Activated naive CD4-positive, alpha-beta T cell treated with anti-CD3 and anti-CD28 coated beads for 36 hours (primary cell): ENCODE measurements at regions not wholly inside any gene's neighbourhood (a gene's known extent, or its start where the extent isn't known, plus 50 kb on each side); places are given as distances from the start of the nearest gene placed in this dataset.

Source experiments
- CTCF ChIA-PET: fragments of 350-600 bp; sonication (Branson Sonifier 250); formaldehyde crosslinking; loops from one replicate; lab custom pipeline; 2021; ENCODE audit warnings: antibody characterized with exemption; lab: Charles Lee
- DNase-seq: peaks from one replicate; pipeline ENCODE4 v3.0.0-alpha.2; 2020
- H3K27ac Mint-ChIP-seq: one replicate; pipeline ENCODE4 v1.8.0; 2021; ENCODE audit warnings: mild to moderate bottlenecking, mixed read lengths
- H3K27me3 Mint-ChIP-seq: one replicate; pipeline ENCODE4 v1.8.0; 2021; ENCODE audit warnings: low read depth, mixed read lengths
- H3K36me3 Mint-ChIP-seq: one replicate; pipeline ENCODE4 v1.8.0; 2021; ENCODE audit warnings: low read depth, mixed read lengths
- H3K4me1 Mint-ChIP-seq: one replicate; pipeline ENCODE4 v1.8.0; 2021; ENCODE audit warnings: low read depth, mixed read lengths
- H3K4me3 Mint-ChIP-seq: one replicate; pipeline ENCODE4 v1.8.0; 2021; ENCODE audit warnings: mild to moderate bottlenecking, moderate library complexity, mixed read lengths
- H3K9me3 Mint-ChIP-seq: one replicate; pipeline ENCODE4 v1.8.0; 2021; ENCODE audit warnings: mixed read lengths
- intact Hi-C: fragments of 100-400 bp; cut with micrococcal nuclease; formaldehyde crosslinking; loops from one replicate; pipeline ENCODE4 v1.15.1; 2023

- Mint-ChIP-seq H3K27me3 (no peaks in the 10 kb centered on the region), H3K4me3 (no peak overlapping the region), H3K4me1 (no peaks in the 10 kb centered on the region), H3K36me3 (no peaks in the 10 kb centered on the region), H3K27ac (no peak overlapping the region), H3K9me3 (no peaks in the 10 kb centered on the region)
- CTCF ChIA-PET = no interaction called here
- intact Hi-C loops = no loop called here
- no peak for DNase-seq
These were observed 676.6 kb downstream of the DHX35 start for GRCh38 chr20:39638731-39639130.

- no peaks in the 10 kb centered on the region for H3K4me1 Mint-ChIP-seq
- H3K9me3 Mint-ChIP-seq = no peaks in the 10 kb centered on the region
- no peaks in the 10 kb centered on the region for H3K27me3 Mint-ChIP-seq
- no peak overlapping the region for H3K27ac Mint-ChIP-seq
- CTCF ChIA-PET = interaction anchor here (1.2 kb wide), 1 partner anchor 9 kb away, joined by 3 read pairs; no protein-coding TSS in a partner anchor
- H3K4me3 Mint-ChIP-seq = no peak overlapping the region
- no peak for DNase-seq
- no peaks in the 10 kb centered on the region for H3K36me3 Mint-ChIP-seq
- intact Hi-C loops = no loop called here
These were observed 671.5 kb downstream of the DHX35 start for GRCh38 chr20:39633689-39634088.

GRCh38 chr20:39632757-39633156 lies 670.6 kb downstream of the DHX35 start:
- Mint-ChIP-seq H3K27ac (no peak overlapping the region), H3K9me3 (no peaks in the 10 kb centered on the region), H3K36me3 (no peaks in the 10 kb centered on the region), H3K27me3 (no peaks in the 10 kb centered on the region), H3K4me3 (no peak overlapping the region), H3K4me1 (no peaks in the 10 kb centered on the region)
- CTCF ChIA-PET = no interaction called here
- no peak for DNase-seq
- intact Hi-C loops = no loop called here

GRCh38 chr20:39632176-39632575 lies 670.0 kb downstream of the DHX35 start:
- no peak for DNase-seq
- Mint-ChIP-seq H3K4me3 (no peak overlapping the region), H3K27ac (no peak overlapping the region), H3K9me3 (no peaks in the 10 kb centered on the region), H3K4me1 (no peaks in the 10 kb centered on the region), H3K36me3 (no peaks in the 10 kb centered on the region), H3K27me3 (no peaks in the 10 kb centered on the region)
- intact Hi-C loops = no loop called here
- CTCF ChIA-PET = no interaction called here

GRCh38 chr20:39631557-39631956 lies 669.4 kb downstream of the DHX35 start:
- CTCF ChIA-PET = interaction anchor here (0.7 kb wide), 1 partner anchor 417 kb away, joined by 3 read pairs; no protein-coding TSS in a partner anchor
- H3K36me3 Mint-ChIP-seq = no peaks in the 10 kb centered on the region

GRCh38 chr20:39630215-39630908 lies 668.2 kb downstream of the DHX35 start:
- Mint-ChIP-seq H3K27ac (no peak overlapping the region), H3K4me3 (no peak overlapping the region), H3K4me1 (no peaks in the 10 kb centered on the region), H3K36me3 (no peaks in the 10 kb centered on the region), H3K27me3 (no peaks in the 10 kb centered on the region), H3K9me3 (no peaks in the 10 kb centered on the region)
- intact Hi-C loops = no loop called here
- CTCF ChIA-PET = no interaction called here
- no peak for DNase-seq

More at GRCh38 chr20:39631557-39631956, 669.4 kb downstream of the DHX35 start:
- Mint-ChIP-seq H3K4me3 (no peak overlapping the region), H3K27ac (no peak overlapping the region), H3K4me1 (no peaks in the 10 kb centered on the region), H3K9me3 (no peaks in the 10 kb centered on the region), H3K27me3 (no peaks in the 10 kb centered on the region)
- DNase-seq = no peak
- intact Hi-C loops = no loop called here

- CTCF ChIA-PET = no interaction called here
These were observed 665.6 kb downstream of the DHX35 start for GRCh38 chr20:39627765-39628164.

GRCh38 chr20:39624316-39624715 lies 662.2 kb downstream of the DHX35 start:
- no peak for DNase-seq
- Mint-ChIP-seq H3K27ac (no peak overlapping the region), H3K4me1 (no peaks in the 10 kb centered on the region), H3K9me3 (peaks cover 3% of the 10 kb centered on the region), H3K4me3 (no peak overlapping the region), H3K27me3 (no peaks in the 10 kb centered on the region), H3K36me3 (no peaks in the 10 kb centered on the region)
- CTCF ChIA-PET = no interaction called here
- intact Hi-C loops = no loop called here

More at GRCh38 chr20:39627765-39628164, 665.6 kb downstream of the DHX35 start:
- intact Hi-C loops = no loop called here
- H3K36me3 Mint-ChIP-seq = no peaks in the 10 kb centered on the region
- no peaks in the 10 kb centered on the region for H3K9me3 Mint-ChIP-seq
- no peak overlapping the region for H3K4me3 Mint-ChIP-seq
- no peaks in the 10 kb centered on the region for H3K4me1 Mint-ChIP-seq
- no peaks in the 10 kb centered on the region for H3K27me3 Mint-ChIP-seq
- DNase-seq = no peak
- no peak overlapping the region for H3K27ac Mint-ChIP-seq

GRCh38 chr20:39623584-39624234 lies 661.6 kb downstream of the DHX35 start:
- CTCF ChIA-PET = no interaction called here
- no peaks in the 10 kb centered on the region for H3K27me3 Mint-ChIP-seq

GRCh38 chr20:39619271-39619785 lies 657.2 kb downstream of the DHX35 start:
- DNase-seq = no peak
- Mint-ChIP-seq H3K36me3 (no peaks in the 10 kb centered on the region), H3K4me1 (no peaks in the 10 kb centered on the region), H3K9me3 (peaks cover 3% of the 10 kb centered on the region), H3K27ac (no peak overlapping the region), H3K4me3 (no peak overlapping the region), H3K27me3 (no peaks in the 10 kb centered on the region)
- intact Hi-C loops = no loop called here
- CTCF ChIA-PET = interaction anchor here (0.6 kb wide), 1 partner anchor 254 kb away, joined by 4 read pairs; no protein-coding TSS in a partner anchor

More at GRCh38 chr20:39623584-39624234, 661.6 kb downstream of the DHX35 start:
- H3K9me3 Mint-ChIP-seq = peaks cover 3% of the 10 kb centered on the region
- no peaks in the 10 kb centered on the region for H3K4me1 Mint-ChIP-seq
- intact Hi-C loops = no loop called here
- H3K4me3 Mint-ChIP-seq = no peak overlapping the region
- no peaks in the 10 kb centered on the region for H3K36me3 Mint-ChIP-seq
- no peak for DNase-seq
- H3K27ac Mint-ChIP-seq = no peak overlapping the region

- no peaks in the 10 kb centered on the region for H3K27me3 Mint-ChIP-seq
These were observed 649.8 kb downstream of the DHX35 start for GRCh38 chr20:39611901-39612300.

GRCh38 chr20:39607141-39607540 lies 645.0 kb downstream of the DHX35 start:
- CTCF ChIA-PET = no interaction called here
- no peaks in the 10 kb centered on the region for H3K4me1 Mint-ChIP-seq
- intact Hi-C loops = no loop called here

More at GRCh38 chr20:39611901-39612300, 649.8 kb downstream of the DHX35 start:
- intact Hi-C loops = no loop called here
- H3K9me3 Mint-ChIP-seq = peaks cover 5% of the 10 kb centered on the region
- no peaks in the 10 kb centered on the region for H3K36me3 Mint-ChIP-seq
- no peak overlapping the region for H3K4me3 Mint-ChIP-seq
- H3K27ac Mint-ChIP-seq = no peak overlapping the region
- DNase-seq = no peak
- H3K4me1 Mint-ChIP-seq = no peaks in the 10 kb centered on the region
- CTCF ChIA-PET = no interaction called here

GRCh38 chr20:39605908-39606307 lies 643.8 kb downstream of the DHX35 start:
- intact Hi-C loops = no loop called here
- no peak overlapping the region for H3K4me3 Mint-ChIP-seq
- CTCF ChIA-PET = no interaction called here
- H3K27ac Mint-ChIP-seq = no peak overlapping the region
- peaks cover 3% of the 10 kb centered on the region for H3K9me3 Mint-ChIP-seq
- peaks cover 3% of the 10 kb centered on the region for H3K27me3 Mint-ChIP-seq
- H3K36me3 Mint-ChIP-seq = no peaks in the 10 kb centered on the region
- no peaks in the 10 kb centered on the region for H3K4me1 Mint-ChIP-seq
- no peak for DNase-seq

More at GRCh38 chr20:39607141-39607540, 645.0 kb downstream of the DHX35 start:
- Mint-ChIP-seq H3K4me3 (no peak overlapping the region), H3K27ac (no peak overlapping the region), H3K27me3 (no peaks in the 10 kb centered on the region), H3K9me3 (peaks cover 5% of the 10 kb centered on the region), H3K36me3 (no peaks in the 10 kb centered on the region)
- no peak for DNase-seq
